A549 (cell line): ENCODE measurements at regions not wholly inside any gene's neighbourhood (a gene's known extent, or its start where the extent isn't known, plus 50 kb on each side); places are given as distances from the start of the nearest gene placed in this dataset.

Source experiments
- ATAC-seq, 2 experiments: fragments of 200-7000 bp in 1 of 2; fragments of >200 bp in 1 of 2; cut with Nextera tagmentation in 1 of 2; cut with Tn5 transposase in 1 of 2; 3 replicates each; pipeline versions ENCODE4 v1.8.0 to v1.9.1; 2018 to 2020; ENCODE audit warnings: mild to moderate bottlenecking in 1 of 2, moderate library complexity in 1 of 2
- CTCF ChIA-PET: fragments of 300-600 bp; sonication (Branson Sonifier 250); formaldehyde crosslinking; extraction: SDS; loops from one replicate; lab custom pipeline; 2021; ENCODE audit warnings: antibody characterized with exemption, inconsistent platforms; lab: Yijun Ruan, JAX
- POLR2A ChIA-PET: fragments of 350-600 bp; formaldehyde crosslinking; extraction: SDS; loops from one replicate; lab custom pipeline; 2021; ENCODE audit warnings: antibody characterized with exemption, inconsistent platforms; lab: Yijun Ruan, JAX
- DNase-seq, 2 experiments: peaks; one replicate each; pipeline versions ENCODE4 v3.0.0 to v3.0.0-alpha.2; 2011 to 2016; ENCODE audit warnings: low read depth in 1 of 2, low spot score in 1 of 2
- FAIRE-seq: peaks from 2 replicates; lab custom pipeline; 2011; peaks lifted over from hg19 to GRCh38; lab: Jason Lieb, UNC
- H3K27ac ChIP-seq, 2 experiments: fragments of >200 bp; sonication (Bioruptor Twin); formaldehyde crosslinking; 3 replicates each; pipeline ENCODE4 v1.5.1; 2016 to 2017
- H3K4me1 ChIP-seq: fragments of >200 bp; sonication (Bioruptor Twin); formaldehyde crosslinking; 3 replicates; pipeline ENCODE4 v1.6.1; 2016
- H3K4me2 ChIP-seq: fragments of >200 bp; sonication (Bioruptor Twin); formaldehyde crosslinking; 3 replicates; pipeline ENCODE4 v1.6.1; 2016
- H3K4me3 ChIP-seq: fragments of >200 bp; sonication (Bioruptor Twin); formaldehyde crosslinking; 3 replicates; pipeline ENCODE4 v1.5.1; 2016
- H3K9me3 ChIP-seq: fragments of >200 bp; sonication (Bioruptor Twin); formaldehyde crosslinking; 3 replicates; pipeline ENCODE4 v1.6.1; 2016
- BHLHE40 ChIP-seq: IDR thresholded peaks from 2 replicates; pipeline ENCODE4 v1.6.1; 2012; ENCODE audit warnings: low read depth, low read length, inconsistent platforms
- CBX8 ChIP-seq: fragments of 200-600 bp; sonication (generic); IDR thresholded peaks from 2 replicates; pipeline ENCODE4 v1.6.1; 2016
- CEBPB ChIP-seq, 2 experiments: fragments of >200 bp in 1 of 2; sonication (Bioruptor Twin) in 1 of 2; formaldehyde crosslinking in 1 of 2; IDR thresholded peaks; 2 replicates each; pipeline ENCODE4 v1.6.1; 2012 to 2016
- CHD4 ChIP-seq: fragments of 200-600 bp; sonication (generic); IDR thresholded peaks from 2 replicates; pipeline ENCODE4 v1.6.1; 2016; ENCODE audit warnings: antibody characterized with exemption, mild to moderate bottlenecking, borderline replicate concordance
- EHMT2 ChIP-seq: fragments of 200-600 bp; sonication (generic); IDR thresholded peaks from 2 replicates; pipeline ENCODE4 v1.6.1; 2016; ENCODE audit warnings: antibody characterized with exemption, low read depth, mild to moderate bottlenecking, moderate library complexity
- EP300 ChIP-seq, 2 experiments: fragments of >200 bp; sonication (Bioruptor Twin); formaldehyde crosslinking; IDR thresholded peaks; 2 replicates in 1 of 2; 3 replicates in 1 of 2; pipeline ENCODE4 v1.6.1; 2016 to 2017
- ESRRA ChIP-seq: fragments of 150-350 bp; IDR thresholded peaks from 2 replicates; pipeline ENCODE4 v1.6.1; 2014; ENCODE audit warnings: mild to moderate bottlenecking, low read length, borderline replicate concordance
- FOSB ChIP-seq: fragments of 250-450 bp; sonication (Bioruptor Pico); IDR thresholded peaks from 2 replicates; pipeline ENCODE4 v1.5.0; 2020; ENCODE audit warnings: mild to moderate bottlenecking, moderate library complexity
- HEYL ChIP-seq: fragments of 250-450 bp; sonication (Bioruptor Pico); IDR thresholded peaks from 2 replicates; pipeline ENCODE4 v1.8.0; 2021; ENCODE audit warnings: mild to moderate bottlenecking, moderate library complexity
- HMGXB4 ChIP-seq: fragments of 250-450 bp; sonication (Bioruptor Pico); IDR thresholded peaks from 2 replicates; pipeline ENCODE4 v1.5.0; 2021; ENCODE audit warnings: mild to moderate bottlenecking, moderate library complexity, borderline replicate concordance
- HOXB13 ChIP-seq: fragments of 250-450 bp; sonication (Bioruptor Pico); IDR thresholded peaks from 2 replicates; pipeline ENCODE4 v1.5.0; 2020; ENCODE audit warnings: low read depth, mild to moderate bottlenecking, moderate library complexity
- HOXB5 ChIP-seq: fragments of 250-450 bp; sonication (Bioruptor Pico); IDR thresholded peaks from 2 replicates; pipeline ENCODE4 v1.5.0; 2020; ENCODE audit warnings: mild to moderate bottlenecking, moderate library complexity
- JUN ChIP-seq, 2 experiments: fragments of >200 bp; sonication (Bioruptor Twin); formaldehyde crosslinking; IDR thresholded peaks; 2 replicates in 1 of 2; 3 replicates in 1 of 2; pipeline ENCODE4 v1.6.1; 2016 to 2017
- KDM5A ChIP-seq: fragments of 200-600 bp; sonication (generic); IDR thresholded peaks from 2 replicates; pipeline ENCODE4 v1.6.1; 2016; ENCODE audit warnings: antibody characterized with exemption, mild to moderate bottlenecking
- MAZ ChIP-seq: fragments of 150-350 bp; IDR thresholded peaks from 2 replicates; pipeline ENCODE4 v1.6.1; 2014; ENCODE audit warnings: antibody characterized with exemption, low read depth, low read length, borderline replicate concordance
- NFE2L2 ChIP-seq: fragments of 150-350 bp; conservative IDR thresholded peaks from 2 replicates; pipeline ENCODE4 v1.6.1; 2014; ENCODE audit warnings: low read length
- NPAS2 ChIP-seq: fragments of 250-450 bp; sonication (Bioruptor Pico); IDR thresholded peaks from 2 replicates; pipeline ENCODE4 v1.8.0; 2022; ENCODE audit warnings: mild to moderate bottlenecking, moderate library complexity, borderline replicate concordance
- NR3C1 ChIP-seq: fragments of >200 bp; sonication (Bioruptor Twin); formaldehyde crosslinking; IDR thresholded peaks from 3 replicates; pipeline ENCODE4 v1.6.1; 2017
- PHF8 ChIP-seq: fragments of 200-600 bp; sonication (generic); IDR thresholded peaks from 2 replicates; pipeline ENCODE4 v1.6.1; 2016; ENCODE audit warnings: low read depth, mild to moderate bottlenecking, antibody characterized with exemption, moderate library complexity, borderline replicate concordance
- RAD21 ChIP-seq, 2 experiments: fragments of >200 bp in 1 of 2; sonication (Bioruptor Twin) in 1 of 2; formaldehyde crosslinking in 1 of 2; IDR thresholded peaks in 1 of 2; conservative IDR thresholded peaks in 1 of 2; 2 replicates in 1 of 2; 3 replicates in 1 of 2; pipeline ENCODE4 v1.6.1; 2012 to 2018; ENCODE audit warnings: inconsistent platforms in 1 of 2
- RCOR1 ChIP-seq: fragments of 150-350 bp; IDR thresholded peaks from 2 replicates; pipeline ENCODE4 v1.6.1; 2014; ENCODE audit warnings: antibody characterized with exemption, low read length, low read depth
- REST ChIP-seq: fragments of 200-600 bp; sonication (generic); IDR thresholded peaks from 2 replicates; pipeline ENCODE4 v1.6.1; 2016; ENCODE audit warnings: antibody characterized with exemption, mild to moderate bottlenecking, moderate library complexity
- RNF2 ChIP-seq: fragments of 200-600 bp; sonication (generic); IDR thresholded peaks from 2 replicates; pipeline ENCODE4 v1.6.1; 2016; ENCODE audit warnings: low read depth, mild to moderate bottlenecking, antibody characterized with exemption, moderate library complexity, borderline replicate concordance
- ZC3H11A ChIP-seq: fragments of 450-650 bp; IDR thresholded peaks from 2 replicates; pipeline ENCODE4 v1.6.1; 2014; ENCODE audit warnings: antibody characterized with exemption, mild to moderate bottlenecking
- WGBS: methylation state at CpG from one replicate; pipeline ENCODE4 v1.1.6; 2017; ENCODE audit errors: missing lambda C conversion rate; 5-methylcytosine and 5-hydroxymethylcytosine counted together
- TF ChIP-seq, protein P1 (sequence below): fragments of >200 bp; sonication (Bioruptor Twin); formaldehyde crosslinking; IDR thresholded peaks from 2 replicates; pipeline ENCODE4 v1.6.1; 2016
- TF ChIP-seq, protein P2 (sequence below): fragments of 250-450 bp; sonication (Bioruptor Pico); IDR thresholded peaks from 2 replicates; pipeline ENCODE4 v1.5.0; 2020; ENCODE audit warnings: low read depth, mild to moderate bottlenecking, moderate library complexity
- TF ChIP-seq, protein P3 (sequence below): fragments of >200 bp; sonication (Bioruptor Twin); formaldehyde crosslinking; IDR thresholded peaks from 3 replicates; pipeline ENCODE4 v1.5.1; 2016

GRCh38 chr12:30874455-30875321, 51.9 kb upstream of the TSPAN11 start:
- H3K27ac ChIP-seq, result no peak overlapping the region
- FAIRE-seq (no peak), ATAC-seq (no peak), DNase-seq (no peak)
- H3K4me1 ChIP-seq, result no peaks in the 10 kb centered on the region
- WGBS, result 26% methylated on average over 10 of the region's 10 CpGs
- no peak overlapping the region for H3K4me2 ChIP-seq
- no peak overlapping the region for H3K4me3 ChIP-seq
- TF ChIP-seq FOSB, result no peak
- TF ChIP-seq HOXB13 (CRISPR knock-in tag), result no peak
- TF ChIP-seq, protein P1, sequence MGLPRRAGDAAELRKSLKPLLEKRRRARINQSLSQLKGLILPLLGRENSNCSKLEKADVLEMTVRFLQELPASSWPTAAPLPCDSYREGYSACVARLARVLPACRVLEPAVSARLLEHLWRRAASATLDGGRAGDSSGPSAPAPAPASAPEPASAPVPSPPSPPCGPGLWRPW, result no peak
- no peak for TF ChIP-seq RNF2
- TF ChIP-seq CHD4, result no peak
- no peak for TF ChIP-seq KDM5A
- no peak for TF ChIP-seq RAD21 (conservative IDR thresholded peaks at IDR 0.05 in 1 of 2, IDR thresholded peaks at IDR 0.05 in 1 of 2)
- TF ChIP-seq RCOR1, result no peak
- TF ChIP-seq, protein P2, sequence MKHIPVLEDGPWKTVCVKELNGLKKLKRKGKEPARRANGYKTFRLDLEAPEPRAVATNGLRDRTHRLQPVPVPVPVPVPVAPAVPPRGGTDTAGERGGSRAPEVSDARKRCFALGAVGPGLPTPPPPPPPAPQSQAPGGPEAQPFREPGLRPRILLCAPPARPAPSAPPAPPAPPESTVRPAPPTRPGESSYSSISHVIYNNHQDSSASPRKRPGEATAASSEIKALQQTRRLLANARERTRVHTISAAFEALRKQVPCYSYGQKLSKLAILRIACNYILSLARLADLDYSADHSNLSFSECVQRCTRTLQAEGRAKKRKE (CRISPR knock-in tag), result no peak
- TF ChIP-seq HMGXB4 (CRISPR knock-in tag), result no peak
- no peak for TF ChIP-seq NFE2L2
- no peak for TF ChIP-seq CEBPB (IDR thresholded peaks at IDR 0.05)
- TF ChIP-seq, protein P3, sequence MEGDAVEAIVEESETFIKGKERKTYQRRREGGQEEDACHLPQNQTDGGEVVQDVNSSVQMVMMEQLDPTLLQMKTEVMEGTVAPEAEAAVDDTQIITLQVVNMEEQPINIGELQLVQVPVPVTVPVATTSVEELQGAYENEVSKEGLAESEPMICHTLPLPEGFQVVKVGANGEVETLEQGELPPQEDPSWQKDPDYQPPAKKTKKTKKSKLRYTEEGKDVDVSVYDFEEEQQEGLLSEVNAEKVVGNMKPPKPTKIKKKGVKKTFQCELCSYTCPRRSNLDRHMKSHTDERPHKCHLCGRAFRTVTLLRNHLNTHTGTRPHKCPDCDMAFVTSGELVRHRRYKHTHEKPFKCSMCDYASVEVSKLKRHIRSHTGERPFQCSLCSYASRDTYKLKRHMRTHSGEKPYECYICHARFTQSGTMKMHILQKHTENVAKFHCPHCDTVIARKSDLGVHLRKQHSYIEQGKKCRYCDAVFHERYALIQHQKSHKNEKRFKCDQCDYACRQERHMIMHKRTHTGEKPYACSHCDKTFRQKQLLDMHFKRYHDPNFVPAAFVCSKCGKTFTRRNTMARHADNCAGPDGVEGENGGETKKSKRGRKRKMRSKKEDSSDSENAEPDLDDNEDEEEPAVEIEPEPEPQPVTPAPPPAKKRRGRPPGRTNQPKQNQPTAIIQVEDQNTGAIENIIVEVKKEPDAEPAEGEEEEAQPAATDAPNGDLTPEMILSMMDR, result no peak
- TF ChIP-seq EHMT2, result no peak
- TF ChIP-seq CBX8, result no peak
- ChIA-PET CTCF (interaction anchor here (1.2 to 1.4 kb wide), 3 partner anchors 11 to 111 kb away, joined by 3 to 4 read pairs (median 3); no protein-coding TSS in a partner anchor), POLR2A (no interaction called here)
- no peaks in the 10 kb centered on the region for H3K9me3 ChIP-seq

DNA sequence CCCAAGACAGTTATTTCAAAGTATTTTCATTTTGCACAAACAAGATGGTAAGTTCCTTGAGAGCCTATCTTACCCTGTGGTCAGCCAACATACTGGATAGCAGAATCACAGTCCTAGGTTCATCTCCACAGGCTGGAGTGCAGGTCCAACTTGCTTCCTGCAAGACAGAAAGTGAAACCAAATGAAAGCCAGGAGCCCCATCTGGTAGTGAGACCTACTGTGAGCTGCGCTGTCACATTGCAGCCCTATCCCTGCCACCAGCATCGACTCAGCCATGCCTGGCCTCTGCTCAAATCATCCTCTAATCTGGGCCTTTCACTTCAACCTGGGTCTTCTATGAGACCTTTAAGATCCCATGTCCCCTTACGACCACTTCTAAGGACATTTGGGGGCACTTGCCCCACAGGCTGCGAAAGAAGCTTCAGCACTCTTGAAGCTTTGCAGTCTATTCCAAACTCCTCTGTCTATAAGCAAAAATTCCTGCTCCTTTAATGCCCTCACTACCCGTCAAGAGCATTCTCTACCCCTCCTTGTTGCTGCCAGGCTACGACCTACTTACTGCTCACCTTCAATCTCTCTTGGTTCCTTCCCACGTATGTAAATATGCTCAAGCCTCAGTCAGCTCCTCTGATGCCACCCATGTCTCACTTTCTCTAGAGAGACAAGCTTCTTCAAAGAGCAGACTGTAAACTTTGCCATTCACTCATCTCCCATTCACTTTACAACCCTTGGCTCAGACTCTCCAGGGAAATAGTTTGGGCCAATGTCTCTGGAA, 55.9 kb upstream of the TSPAN11 start:
- H3K4me1 ChIP-seq, result no peaks in the 10 kb centered on the region
- ATAC-seq (no peak), FAIRE-seq (no peak), DNase-seq (no peak)
- CTCF ChIA-PET, result interaction anchor here (0.9 kb wide), 1 partner anchor 23 kb away, joined by 3 read pairs; no protein-coding TSS in a partner anchor
- H3K27ac ChIP-seq, result no peak overlapping the region
- no peak overlapping the region for H3K4me3 ChIP-seq
- H3K9me3 ChIP-seq, result peaks cover 9% of the 10 kb centered on the region; the same call in 2 of the 3 replicates
- POLR2A ChIA-PET, result no interaction called here
- no peak overlapping the region; the same call in 2 of the 3 replicates for H3K4me2 ChIP-seq
- 39% methylated on average over 7 of the region's 7 CpGs for WGBS
- TF ChIP-seq HEYL, result no peak
- no peak for TF ChIP-seq EP300 (IDR thresholded peaks at IDR 0.05)
- no peak for TF ChIP-seq PHF8
- TF ChIP-seq ESRRA, result no peak
- TF ChIP-seq ZC3H11A, result no peak
- TF ChIP-seq HOXB5 (CRISPR knock-in tag), result no peak
- no peak for TF ChIP-seq MAZ
- no peak for TF ChIP-seq JUN (IDR thresholded peaks at IDR 0.05)
- no peak for TF ChIP-seq NR3C1
- no peak for TF ChIP-seq EHMT2
- TF ChIP-seq BHLHE40, result no peak
- TF ChIP-seq REST, result no peak
- TF ChIP-seq NPAS2 (CRISPR knock-in tag), result no peak
